GM18517 (cell line): ENCODE measurements at regions not wholly inside any gene's neighbourhood (a gene's known extent, or its start where the extent isn't known, plus 50 kb on each side); places are given as distances from the start of the nearest gene placed in this dataset.
"Not testable (repeated sequence)": the region's sequence is repeated elsewhere in the genome, so short reads cannot be mapped to it uniquely, and the experiment has no call there.

Experiments used
- ATAC-seq: cut with Tn5 transposase; IDR thresholded peaks from one replicate; pipeline ENCODE4 v1.9.1; 2021; ENCODE audit warnings: mild to moderate bottlenecking, moderate library complexity; ENCODE audit not compliant: unreplicated experiment

DNA sequence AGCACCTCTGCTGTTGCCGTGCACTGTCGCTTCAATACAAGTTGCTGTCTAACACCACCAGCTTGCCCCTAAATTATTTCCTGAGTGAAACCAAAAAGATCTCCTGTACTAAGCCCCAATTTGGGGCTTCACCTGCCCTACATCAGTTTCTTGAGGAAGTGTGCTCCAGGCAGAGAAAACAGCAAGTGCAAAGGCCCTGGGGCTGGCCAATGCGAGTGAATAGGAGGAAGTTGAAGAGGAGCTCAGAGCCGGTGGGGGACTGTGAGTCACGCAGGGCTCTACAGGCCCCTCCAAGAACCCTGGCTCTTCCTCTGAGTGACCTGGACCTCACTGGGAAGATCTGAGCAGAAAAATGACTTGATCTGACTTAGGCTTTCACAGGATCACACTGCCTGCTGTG, 117.2 kb downstream of the IPO8 start:
- no peak for ATAC-seq

- no peak for ATAC-seq
These were observed 122.5 kb downstream of the IPO8 start for GRCh38 chr12:30573145-30573544.

DNA sequence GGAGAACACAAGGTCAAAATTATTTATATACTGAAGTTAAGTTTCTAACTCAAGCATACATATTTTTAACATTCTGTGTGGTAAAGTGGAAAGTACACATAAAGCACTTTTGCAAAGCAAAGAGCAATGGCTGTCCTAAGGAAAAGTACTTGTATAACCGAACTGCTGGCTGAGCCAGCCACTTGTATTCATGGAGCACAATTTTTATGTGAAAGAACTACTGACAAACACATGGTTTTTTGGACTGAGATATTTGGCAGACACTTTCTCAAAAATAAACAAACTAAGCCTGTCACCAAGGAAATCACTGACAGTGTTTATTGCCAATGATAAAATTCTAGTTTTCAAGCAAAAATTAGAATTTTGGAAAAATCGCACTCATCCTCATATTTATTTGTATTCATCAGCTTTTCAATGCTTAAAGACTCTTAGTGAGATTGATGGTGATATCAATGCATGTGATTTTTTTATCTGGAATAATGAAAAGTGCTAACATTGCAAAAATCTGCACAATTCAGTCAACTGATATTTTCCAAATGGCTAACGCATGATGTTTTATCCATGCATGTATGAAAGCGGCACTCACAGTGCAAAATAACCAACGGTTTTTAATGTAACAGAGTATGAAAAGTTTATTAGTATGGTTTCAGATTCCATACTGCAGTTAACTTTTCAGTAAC, 125.3 kb downstream of the IPO8 start:
- no peak for ATAC-seq

- ATAC-seq: no peak
These were observed 126.2 kb downstream of the IPO8 start for GRCh38 chr12:30569426-30569825.

DNA sequence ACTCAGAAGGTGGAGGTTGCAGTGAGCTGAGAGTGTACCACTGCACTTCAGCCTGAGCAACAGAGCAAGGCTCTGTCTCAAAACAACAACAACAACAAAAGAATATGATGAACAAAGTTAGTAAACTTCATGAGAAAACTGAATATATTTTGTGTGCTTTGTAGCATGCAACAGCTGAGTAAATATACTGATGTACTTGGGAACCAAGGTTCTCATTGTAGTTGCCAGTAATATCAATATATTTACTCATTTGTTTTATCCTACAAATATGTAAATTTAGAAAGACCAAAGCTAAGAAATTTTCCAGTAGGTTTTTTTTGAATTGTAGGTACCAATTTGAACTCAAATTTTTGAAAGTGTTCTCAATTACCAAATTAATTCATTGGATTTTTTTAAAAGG, 127.2 kb downstream of the IPO8 start:
- no peak for ATAC-seq

DNA sequence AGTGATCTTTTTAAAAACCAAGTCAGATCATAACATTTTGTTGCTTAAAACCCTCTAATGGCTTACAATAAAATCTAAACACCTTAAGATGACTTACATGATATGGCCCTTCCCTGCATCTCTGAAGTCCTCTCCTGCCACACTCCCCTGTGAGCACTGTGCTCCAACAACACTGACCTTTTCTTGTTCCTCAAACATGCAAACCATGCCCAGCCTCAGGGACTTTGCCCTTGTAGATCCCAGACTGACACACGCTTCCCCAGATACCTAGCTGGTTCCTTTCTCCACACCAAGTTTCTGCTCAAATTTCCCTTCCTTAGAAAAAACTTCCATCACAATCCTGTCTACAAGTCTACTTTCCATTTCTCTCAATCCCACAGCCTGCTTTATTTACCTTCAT, 128.6 kb downstream of the IPO8 start:
- ATAC-seq: no peak

DNA sequence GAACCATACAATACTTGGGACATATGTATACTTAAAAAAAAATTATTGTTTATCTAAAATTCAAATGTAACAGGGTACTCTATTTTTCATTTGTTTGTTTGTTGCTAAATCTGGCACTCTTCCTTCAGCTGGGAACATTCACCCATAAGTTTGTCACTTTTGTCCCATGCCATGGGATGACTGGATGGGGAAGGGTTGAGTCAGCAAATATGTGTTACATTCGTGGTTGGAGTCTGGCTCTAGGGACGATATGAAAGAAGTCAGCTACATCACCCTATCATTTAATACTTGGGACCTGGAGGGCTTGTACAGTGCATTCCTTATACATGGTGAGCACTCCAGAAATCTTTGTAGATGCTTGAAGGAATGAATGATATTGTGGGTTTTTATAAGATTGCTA, 131.3 kb downstream of the IPO8 start:
- ATAC-seq: no peak

GRCh38 chr12:30548203-30548602, 147.5 kb downstream of the IPO8 start:
- no peak for ATAC-seq

GRCh38 chr12:30546121-30546520, 149.5 kb downstream of the IPO8 start:
- no peak for ATAC-seq

DNA sequence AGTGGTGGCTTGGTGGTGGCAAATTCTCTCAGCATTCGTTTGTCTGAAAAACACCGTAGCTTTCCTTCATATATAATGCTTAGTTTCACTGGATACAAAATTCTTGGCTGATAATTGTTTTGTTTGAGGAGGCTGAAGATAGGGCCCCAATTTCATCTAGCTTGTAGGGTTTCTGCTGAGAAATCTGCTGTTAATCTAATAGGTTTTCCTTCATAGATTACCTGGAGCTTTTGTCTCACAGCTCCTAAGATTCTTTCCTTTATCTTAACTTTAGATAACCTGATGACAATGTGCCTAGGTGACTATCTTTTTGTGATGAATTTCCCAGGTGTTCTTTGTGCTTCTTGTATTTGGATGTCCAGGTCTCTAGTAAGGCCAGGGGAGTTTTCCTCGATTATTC, 151.0 kb downstream of the IPO8 start:
- ATAC-seq: not testable (repeated sequence)

DNA sequence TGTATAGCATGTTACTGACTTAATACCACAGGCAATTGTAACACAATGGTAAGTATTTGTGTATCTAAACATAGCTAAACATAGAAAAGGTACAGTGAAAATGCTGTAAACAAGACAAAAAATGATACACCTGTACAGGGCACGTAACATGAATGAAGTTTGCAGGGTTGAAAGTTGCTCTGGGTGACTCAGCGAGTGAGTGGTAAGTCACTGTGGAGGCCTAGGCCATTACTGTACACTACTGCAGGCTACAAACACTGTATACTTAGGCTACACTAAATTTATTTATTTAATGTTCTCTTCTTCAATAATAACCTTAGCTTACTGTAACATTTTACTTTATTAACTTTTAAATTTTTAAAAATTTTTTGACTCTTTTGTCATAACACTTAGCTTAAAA, 158.4 kb downstream of the IPO8 start:
- no peak for ATAC-seq

GRCh38 chr12:30533558-30534265, 162.0 kb downstream of the IPO8 start:
- no peak for ATAC-seq

DNA sequence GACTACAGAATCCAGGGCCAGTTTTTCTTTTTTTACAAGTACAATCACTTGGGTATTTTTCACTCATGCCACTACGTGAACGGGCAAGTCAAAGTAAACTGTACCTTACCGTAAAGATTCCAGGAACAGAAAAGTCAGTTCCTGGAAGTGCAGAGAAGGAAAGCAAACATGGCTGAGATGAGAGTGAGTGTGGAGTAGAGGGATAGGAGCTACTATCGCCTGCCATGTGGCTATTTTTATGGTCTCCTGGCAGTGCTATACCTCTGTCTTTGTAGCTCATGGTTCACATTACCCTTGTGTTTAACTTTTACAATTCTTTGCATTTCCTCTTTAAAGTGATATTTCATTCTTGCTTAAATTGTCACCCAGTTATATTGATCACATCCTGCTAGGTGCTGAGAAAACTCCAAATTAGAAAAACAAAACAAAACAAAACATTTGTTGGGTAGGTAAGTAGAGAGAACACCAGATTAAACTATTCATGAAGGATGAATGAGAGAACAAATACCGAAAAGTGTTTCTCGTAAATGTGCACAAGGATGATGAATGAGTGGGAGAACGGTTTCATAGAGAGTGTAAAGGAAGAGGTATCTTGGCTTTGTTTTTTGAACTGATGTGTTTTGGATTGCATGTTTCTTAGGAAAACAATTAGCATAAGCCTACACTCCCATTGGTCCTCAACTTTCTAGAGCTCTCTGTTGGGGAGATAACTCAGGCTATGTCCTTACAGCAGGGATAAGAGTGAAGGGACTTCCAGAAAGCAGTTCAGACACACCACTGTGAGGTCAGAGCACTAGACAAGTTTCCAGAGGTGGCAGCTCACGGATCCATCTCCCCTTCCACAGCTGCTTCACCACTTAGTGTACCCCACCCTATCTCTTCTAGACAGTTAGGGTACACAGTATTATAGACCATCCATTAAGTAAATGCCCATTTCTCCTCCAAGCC, 163.7 kb downstream of the IPO8 start:
- ATAC-seq: no peak

- no peak for ATAC-seq
These were observed 166.0 kb downstream of the IPO8 start for GRCh38 chr12:30529489-30530269.

DNA sequence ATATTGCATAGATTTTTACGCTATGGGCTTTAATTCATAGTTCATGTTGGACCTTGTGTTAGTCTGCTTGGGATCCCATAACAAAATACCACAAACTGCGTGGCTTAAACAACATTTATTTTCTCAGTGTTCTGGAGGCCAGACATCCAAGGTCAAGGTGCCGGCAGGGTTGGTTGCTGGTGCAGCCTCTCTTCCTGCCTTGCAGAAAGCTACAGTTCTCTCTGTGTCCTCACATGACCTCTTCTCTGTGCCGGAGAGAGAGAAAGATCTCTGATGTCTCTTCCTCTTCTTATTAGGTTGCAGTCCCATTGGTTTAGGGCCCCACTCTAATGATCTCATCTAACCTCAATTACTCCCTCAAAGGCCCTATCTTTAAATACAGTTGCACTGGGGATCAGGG, 170.5 kb downstream of the IPO8 start:
- ATAC-seq: no peak

GRCh38 chr12:30520285-30520684, 175.4 kb downstream of the IPO8 start:
- not testable (repeated sequence) for ATAC-seq

DNA sequence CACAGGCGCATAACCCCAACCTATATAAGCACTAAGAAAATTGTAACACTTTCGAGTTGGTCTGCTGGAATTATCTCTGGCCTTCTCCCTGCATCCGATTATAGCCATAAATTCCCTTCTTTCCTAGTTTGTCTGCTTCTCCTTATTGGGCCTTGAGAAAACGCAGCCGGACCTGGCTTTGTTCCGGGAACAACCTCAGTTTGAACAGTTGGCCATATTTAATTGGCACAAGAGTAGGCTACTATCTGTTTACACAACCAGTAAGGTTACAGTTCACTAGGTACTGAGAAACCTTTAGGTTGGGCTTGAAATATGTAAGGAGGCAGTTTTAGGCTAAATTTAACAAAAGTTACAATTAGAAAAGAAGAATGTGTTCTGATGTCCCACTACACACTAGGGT, 176.1 kb downstream of the IPO8 start:
- ATAC-seq: no peak

DNA sequence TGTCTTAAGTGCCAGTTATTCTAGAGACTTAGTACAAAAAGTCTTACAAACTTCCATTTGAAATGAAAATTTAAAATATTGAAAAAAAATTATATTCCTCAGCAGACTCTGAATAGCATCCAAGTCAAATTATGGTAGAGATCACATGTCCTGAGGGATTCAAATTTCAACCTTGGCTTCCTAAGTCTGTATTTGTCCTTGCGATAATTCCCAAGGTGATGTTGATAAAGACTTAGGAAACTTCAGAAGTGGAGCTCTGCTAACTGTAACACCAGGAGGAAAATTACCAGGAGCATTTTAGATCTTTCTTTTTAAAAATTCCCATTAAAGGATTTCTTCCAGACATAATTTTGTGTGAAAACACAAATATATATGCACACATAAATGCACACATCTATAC, 178.3 kb downstream of the IPO8 start:
- ATAC-seq: no peak

- ATAC-seq: no peak
These were observed 180.3 kb downstream of the IPO8 start for GRCh38 chr12:30515351-30515750.

DNA sequence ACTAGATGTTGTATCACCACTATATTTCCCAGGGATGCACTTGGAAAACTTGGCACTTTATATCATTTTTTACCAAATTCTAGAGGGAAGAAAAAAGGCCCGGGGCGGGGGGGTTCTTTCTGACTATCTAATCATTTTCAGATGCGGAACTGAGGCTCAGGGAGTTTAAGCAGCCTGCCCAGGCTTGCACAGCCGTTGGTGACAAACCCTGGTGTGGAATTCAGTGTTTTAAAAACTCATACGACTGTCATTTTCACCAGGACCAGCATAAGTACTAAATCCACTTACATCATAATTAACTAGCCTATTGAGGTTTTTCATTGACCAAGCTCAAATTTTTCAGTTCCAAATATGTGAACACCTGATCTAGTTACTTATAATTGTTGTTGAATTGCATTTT, 181.0 kb downstream of the IPO8 start:
- no peak for ATAC-seq
